ENCODE measurements at regions not wholly inside any gene's neighbourhood (a gene's known extent, or its start where the extent isn't known, plus 50 kb on each side); places are given as distances from the start of the nearest gene placed in this dataset.

DNA sequence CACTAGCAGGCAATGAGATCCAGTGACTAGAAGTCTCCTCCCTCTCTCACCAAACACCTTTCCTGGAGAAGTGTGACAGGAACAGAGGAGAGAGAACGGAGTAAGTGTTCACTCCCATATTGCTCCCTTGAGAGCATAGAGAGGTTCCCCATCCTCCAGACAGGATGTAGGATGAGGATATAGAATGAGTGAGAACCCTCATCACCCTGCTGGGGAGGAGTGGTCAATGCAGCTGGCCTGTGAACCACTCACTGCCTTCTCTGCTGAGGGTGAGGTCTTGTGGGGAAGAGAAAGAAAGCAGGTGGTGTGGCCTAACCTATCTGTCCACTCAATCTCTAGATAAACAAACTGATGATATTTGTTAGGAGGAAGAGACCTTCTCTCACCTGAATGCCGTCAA, 386.6 kb downstream of the PCDH20 start:
- TF ChIP-seq, protein P1, sequence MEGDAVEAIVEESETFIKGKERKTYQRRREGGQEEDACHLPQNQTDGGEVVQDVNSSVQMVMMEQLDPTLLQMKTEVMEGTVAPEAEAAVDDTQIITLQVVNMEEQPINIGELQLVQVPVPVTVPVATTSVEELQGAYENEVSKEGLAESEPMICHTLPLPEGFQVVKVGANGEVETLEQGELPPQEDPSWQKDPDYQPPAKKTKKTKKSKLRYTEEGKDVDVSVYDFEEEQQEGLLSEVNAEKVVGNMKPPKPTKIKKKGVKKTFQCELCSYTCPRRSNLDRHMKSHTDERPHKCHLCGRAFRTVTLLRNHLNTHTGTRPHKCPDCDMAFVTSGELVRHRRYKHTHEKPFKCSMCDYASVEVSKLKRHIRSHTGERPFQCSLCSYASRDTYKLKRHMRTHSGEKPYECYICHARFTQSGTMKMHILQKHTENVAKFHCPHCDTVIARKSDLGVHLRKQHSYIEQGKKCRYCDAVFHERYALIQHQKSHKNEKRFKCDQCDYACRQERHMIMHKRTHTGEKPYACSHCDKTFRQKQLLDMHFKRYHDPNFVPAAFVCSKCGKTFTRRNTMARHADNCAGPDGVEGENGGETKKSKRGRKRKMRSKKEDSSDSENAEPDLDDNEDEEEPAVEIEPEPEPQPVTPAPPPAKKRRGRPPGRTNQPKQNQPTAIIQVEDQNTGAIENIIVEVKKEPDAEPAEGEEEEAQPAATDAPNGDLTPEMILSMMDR (conservative IDR thresholded peaks at IDR 0.05 in 1 of 2, IDR thresholded peaks at IDR 0.05 in 1 of 2; ENCODE audit: extremely low read depth in 1 of 2, insufficient read depth in 1 of 2, low read depth in 1 of 2, low read length in 2 of 2) = no peak
- no peak for TF ChIP-seq EZH2 (IDR thresholded peaks at IDR 0.05; ENCODE audit: borderline replicate concordance, low read length)

Data from mammary epithelial cell (primary cell).